ENCODE measurements at regions not wholly inside any gene's neighbourhood (a gene's known extent, or its start where the extent isn't known, plus 50 kb on each side); places are given as distances from the start of the nearest gene placed in this dataset.
A peak's percentile ranks its signal among the peaks of the same experiment; 100 is the strongest.

DNA sequence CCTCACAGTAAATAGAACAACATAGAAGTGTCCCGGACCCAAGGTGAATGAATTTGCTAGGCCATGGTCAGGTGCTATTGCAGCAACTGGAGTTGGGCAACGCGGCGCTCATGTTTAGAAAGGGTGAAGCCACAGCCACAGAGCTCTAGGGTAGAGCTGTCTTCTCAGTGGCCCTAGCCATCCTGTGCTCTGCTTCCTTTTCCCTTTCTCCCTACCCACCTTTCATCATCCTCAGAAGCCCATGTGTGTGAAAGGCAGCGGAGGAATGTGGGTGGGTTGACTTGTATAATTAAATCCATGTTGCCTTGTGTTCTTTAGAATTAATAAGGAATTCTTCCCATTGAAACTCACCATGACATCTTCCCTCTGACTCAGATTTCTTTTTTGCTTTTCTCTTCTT is 336.7 kb downstream of the OSR1 start:
- intact Hi-C loops (cut with DNase I; ENCODE audit: low total_unique reads): no loop called here
- no peaks in the 10 kb centered on the region for H3K27me3 ChIP-seq
- no peak for DNase-seq
- no peak overlapping the region for H3K4me3 ChIP-seq
- H3K4me1 ChIP-seq: no peaks in the 10 kb centered on the region
- H3K9me3 ChIP-seq: no peaks in the 10 kb centered on the region
- no peak for TF ChIP-seq POLR2A (IDR thresholded peaks at IDR 0.05)
- no peaks in the 10 kb centered on the region for H3K36me3 ChIP-seq
- H3K27ac ChIP-seq: no peak overlapping the region

DNA sequence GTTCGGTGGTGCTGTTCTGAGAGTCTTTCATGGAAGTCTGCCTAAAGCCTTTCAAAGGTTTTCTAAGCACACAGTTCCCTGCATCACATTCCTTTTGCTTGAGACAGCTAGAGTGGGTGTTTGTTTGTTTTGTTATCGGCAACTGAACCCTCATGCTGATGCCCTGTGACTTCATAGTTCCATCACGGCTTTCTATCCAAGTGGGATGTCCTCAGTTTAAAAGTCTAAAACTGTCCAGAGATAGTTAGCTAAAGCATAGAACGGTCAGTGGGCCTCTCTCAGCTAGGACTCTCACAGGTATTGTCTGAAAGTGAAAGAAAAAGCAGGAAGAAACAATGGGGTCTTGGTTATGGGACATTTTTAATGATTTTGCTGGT is 337.3 kb downstream of the OSR1 start:
- Histone ChIP-seq H3K4me3 (no peak overlapping the region), H3K9me3 (no peaks in the 10 kb centered on the region), H3K27ac (peak overlapping the region in 1 of 2 donors; percentile 35)

DNA sequence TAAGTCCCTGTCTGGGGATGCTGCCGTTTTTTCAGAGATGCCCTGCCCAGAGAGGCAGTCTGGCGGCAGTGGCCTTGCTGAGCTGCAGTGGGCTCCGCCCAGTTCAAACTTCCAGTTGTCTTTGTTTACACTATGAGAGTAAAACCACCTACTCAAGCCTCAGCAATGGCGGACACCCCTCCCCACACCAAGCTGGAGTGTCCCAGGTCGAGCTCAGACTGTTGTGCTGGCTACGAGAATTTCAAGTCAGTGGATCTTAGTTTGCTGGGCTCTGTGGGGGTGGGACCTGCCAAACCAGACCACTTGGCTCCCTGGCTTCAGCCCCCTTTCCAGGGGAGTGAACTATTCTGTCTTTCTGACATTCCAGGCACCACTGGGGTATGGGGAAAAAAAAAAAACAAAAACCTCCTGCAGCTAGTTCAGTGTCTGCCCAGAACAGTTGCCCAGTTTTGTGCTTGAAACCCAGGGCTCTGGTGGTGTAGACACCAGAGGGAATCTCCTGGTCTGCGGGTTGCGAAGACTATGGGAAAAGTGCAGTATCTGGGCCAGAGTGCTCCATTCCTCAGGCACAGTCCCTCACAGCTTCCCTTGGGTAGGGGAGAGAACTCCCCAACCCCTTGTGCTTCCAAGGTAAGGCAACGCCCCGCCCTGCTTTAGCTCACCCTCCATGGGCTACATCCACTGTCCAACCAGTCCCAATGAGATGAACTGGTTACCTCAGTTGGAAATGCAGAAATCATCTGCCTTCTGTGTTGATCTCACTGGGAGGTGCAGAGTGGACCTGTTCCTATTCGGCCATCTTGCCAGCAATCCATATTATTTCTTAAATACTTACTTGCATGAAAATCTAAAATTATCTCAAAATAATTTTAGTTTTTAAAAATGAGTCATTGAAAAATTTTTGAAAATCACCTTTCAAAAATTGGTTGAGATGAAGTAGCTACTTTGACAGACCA is 338.0 kb downstream of the OSR1 start:
- intact Hi-C loops (cut with DNase I; ENCODE audit: low total_unique reads): no loop called here
- Histone ChIP-seq H3K27me3 (no peaks in the 10 kb centered on the region), H3K4me1 (no peaks in the 10 kb centered on the region), H3K9me3 (no peaks in the 10 kb centered on the region), H3K36me3 (no peaks in the 10 kb centered on the region), H3K27ac (no peak overlapping the region), H3K4me3 (no peak overlapping the region)
- no peak for DNase-seq
- TF ChIP-seq, protein P1, sequence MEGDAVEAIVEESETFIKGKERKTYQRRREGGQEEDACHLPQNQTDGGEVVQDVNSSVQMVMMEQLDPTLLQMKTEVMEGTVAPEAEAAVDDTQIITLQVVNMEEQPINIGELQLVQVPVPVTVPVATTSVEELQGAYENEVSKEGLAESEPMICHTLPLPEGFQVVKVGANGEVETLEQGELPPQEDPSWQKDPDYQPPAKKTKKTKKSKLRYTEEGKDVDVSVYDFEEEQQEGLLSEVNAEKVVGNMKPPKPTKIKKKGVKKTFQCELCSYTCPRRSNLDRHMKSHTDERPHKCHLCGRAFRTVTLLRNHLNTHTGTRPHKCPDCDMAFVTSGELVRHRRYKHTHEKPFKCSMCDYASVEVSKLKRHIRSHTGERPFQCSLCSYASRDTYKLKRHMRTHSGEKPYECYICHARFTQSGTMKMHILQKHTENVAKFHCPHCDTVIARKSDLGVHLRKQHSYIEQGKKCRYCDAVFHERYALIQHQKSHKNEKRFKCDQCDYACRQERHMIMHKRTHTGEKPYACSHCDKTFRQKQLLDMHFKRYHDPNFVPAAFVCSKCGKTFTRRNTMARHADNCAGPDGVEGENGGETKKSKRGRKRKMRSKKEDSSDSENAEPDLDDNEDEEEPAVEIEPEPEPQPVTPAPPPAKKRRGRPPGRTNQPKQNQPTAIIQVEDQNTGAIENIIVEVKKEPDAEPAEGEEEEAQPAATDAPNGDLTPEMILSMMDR (IDR thresholded peaks at IDR 0.05): no peak
- no peak for TF ChIP-seq POLR2A (IDR thresholded peaks at IDR 0.05)

More for the DNA sequence above, 337.3 kb downstream of the OSR1 start:
- TF ChIP-seq, protein P1 (IDR thresholded peaks at IDR 0.05): no peak
- no peak for TF ChIP-seq POLR2A (IDR thresholded peaks at IDR 0.05)
- Histone ChIP-seq H3K36me3 (no peaks in the 10 kb centered on the region), H3K27me3 (no peaks in the 10 kb centered on the region), H3K4me1 (no peaks in the 10 kb centered on the region)
- DNase-seq: no peak
- intact Hi-C loops (cut with DNase I; ENCODE audit: low total_unique reads): no loop called here

DNA sequence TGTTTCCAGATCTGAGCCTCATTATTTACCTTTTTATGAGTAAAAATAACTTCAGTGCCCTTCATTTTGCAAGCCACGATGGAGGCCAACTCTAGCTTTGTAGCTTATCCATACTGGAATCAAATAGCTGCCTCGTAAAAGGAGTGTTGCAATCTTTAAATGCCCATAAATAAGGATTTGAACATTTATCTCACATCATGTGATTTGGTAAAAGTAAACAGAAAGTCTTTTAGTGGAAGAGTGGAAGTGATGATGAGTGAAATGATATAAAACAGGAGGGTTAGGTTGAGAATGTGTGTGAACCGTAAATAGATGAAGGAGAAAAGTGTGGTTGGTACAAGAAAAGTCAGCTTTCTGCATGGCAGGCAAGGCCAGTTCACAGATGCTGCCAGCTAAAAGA is 348.9 kb downstream of the OSR1 start:
- intact Hi-C loops (cut with DNase I; ENCODE audit: low total_unique reads): no loop called here
- DNase-seq: peak in 1 of 2 donors; percentile 21
- no peaks in the 10 kb centered on the region for H3K4me1 ChIP-seq

DNA sequence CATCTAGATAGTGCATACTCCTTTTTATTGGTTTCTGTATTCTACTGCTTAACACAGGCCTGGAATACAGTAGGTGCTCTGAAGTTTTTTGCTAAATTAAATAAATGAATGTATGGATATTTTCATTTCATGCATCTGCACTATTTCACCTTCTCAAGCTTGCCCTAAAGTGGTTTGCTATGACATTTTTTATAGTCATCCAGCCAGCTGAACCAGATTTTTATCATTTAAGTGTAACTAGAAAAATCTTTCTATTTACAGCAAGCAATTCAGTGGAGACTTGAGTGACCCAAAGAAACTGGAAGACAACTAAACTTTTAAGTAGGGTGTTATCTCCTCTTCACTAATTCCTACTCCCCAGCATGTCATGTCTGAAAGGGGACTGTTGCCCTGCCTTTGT is 354.9 kb downstream of the OSR1 start:
- no peaks in the 10 kb centered on the region for H3K36me3 ChIP-seq
- intact Hi-C loops (cut with DNase I; ENCODE audit: low total_unique reads): no loop called here
- TF ChIP-seq POLR2A (IDR thresholded peaks at IDR 0.05): no peak
- TF ChIP-seq, protein P1 (IDR thresholded peaks at IDR 0.05): no peak
- no peaks in the 10 kb centered on the region for H3K27me3 ChIP-seq
- H3K9me3 ChIP-seq: no peaks in the 10 kb centered on the region
- H3K4me3 ChIP-seq: no peak overlapping the region
- no peak for DNase-seq
- H3K4me1 ChIP-seq: peaks cover 0 to 3% of the 10 kb centered on the region in 2 donors
- peak overlapping the region; percentile 19 to 41 for H3K27ac ChIP-seq

More for the DNA sequence above, 348.9 kb downstream of the OSR1 start:
- TF ChIP-seq, protein P1 (IDR thresholded peaks at IDR 0.05): no peak
- peak overlapping the region; percentile 29 to 48 for H3K27ac ChIP-seq
- no peaks in the 10 kb centered on the region for H3K27me3 ChIP-seq
- H3K9me3 ChIP-seq: no peaks in the 10 kb centered on the region
- no peak overlapping the region for H3K4me3 ChIP-seq
- H3K36me3 ChIP-seq: no peaks in the 10 kb centered on the region
